GM18498 (cell line): ENCODE measurements at regions not wholly inside any gene's neighbourhood (a gene's known extent, or its start where the extent isn't known, plus 50 kb on each side); places are given as distances from the start of the nearest gene placed in this dataset.

Source experiments
- ATAC-seq: cut with Tn5 transposase; IDR thresholded peaks from one replicate; pipeline ENCODE4 v1.9.1; 2021; ENCODE audit warnings: mild to moderate bottlenecking, moderate library complexity; ENCODE audit not compliant: unreplicated experiment

GRCh38 chr2:120894966-120895365 is 159.3 kb downstream of the GLI2 start:
- ATAC-seq = no peak

DNA sequence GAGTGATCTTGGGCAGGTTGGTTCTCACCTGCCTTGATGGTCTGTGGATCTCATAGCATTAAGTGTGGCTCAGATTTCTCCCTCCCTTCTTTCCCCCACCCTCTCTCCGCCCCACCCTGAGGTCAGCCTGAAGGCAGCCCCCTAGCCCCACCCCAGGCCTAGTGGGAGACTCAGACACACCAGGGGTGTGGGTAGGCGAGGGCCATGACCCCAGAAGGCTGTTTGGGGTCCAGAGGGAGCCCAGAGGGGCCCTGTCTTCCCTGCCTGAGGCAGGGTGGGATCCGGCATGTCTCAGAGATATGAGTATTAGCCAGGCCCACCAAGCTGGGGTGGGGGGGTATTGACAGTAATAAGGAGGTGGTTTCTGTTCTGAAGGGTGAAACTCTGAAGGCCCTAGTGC is 160.5 kb downstream of the GLI2 start:
- no peak for ATAC-seq

GRCh38 chr2:120896901-120897300 is 161.2 kb downstream of the GLI2 start:
- ATAC-seq = no peak

DNA sequence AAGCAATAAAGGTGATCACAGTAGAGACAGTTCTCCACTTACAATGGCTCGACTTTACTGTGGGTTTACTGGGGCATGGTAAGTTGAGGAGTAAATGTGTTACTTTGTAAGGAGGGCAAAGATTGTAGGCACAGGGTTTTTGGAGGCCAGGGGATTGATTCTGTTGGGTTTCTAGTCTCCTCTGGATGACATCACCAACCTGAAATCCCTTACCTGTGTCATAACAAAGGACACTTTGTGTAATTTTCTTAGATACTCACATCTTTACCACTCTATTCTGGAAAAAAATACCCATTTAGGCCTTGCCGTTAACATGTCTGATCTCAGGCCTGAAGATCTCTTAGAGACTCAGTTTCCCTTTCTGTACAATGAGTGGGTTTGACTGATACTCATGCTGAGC is 161.7 kb downstream of the GLI2 start:
- no peak for ATAC-seq

DNA sequence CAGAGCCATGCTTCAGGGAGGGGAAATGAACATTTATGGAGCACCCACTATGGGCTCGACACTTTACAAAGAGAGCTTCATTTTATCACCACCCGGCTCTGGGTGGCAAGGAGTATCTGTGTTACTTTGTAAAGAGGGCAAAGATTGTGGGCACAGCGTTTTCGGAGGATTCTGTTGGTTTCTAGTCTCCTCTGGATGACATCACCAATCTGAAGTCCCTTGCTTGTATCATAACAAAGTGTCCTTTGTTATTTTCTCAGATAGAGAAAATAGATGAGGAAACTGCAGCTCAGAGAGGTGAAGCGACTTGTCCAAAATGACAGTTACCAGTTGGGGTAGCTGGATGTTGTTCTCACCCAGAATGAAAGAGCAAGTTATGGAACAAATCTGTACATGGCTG is 162.8 kb downstream of the GLI2 start:
- ATAC-seq = no peak

DNA sequence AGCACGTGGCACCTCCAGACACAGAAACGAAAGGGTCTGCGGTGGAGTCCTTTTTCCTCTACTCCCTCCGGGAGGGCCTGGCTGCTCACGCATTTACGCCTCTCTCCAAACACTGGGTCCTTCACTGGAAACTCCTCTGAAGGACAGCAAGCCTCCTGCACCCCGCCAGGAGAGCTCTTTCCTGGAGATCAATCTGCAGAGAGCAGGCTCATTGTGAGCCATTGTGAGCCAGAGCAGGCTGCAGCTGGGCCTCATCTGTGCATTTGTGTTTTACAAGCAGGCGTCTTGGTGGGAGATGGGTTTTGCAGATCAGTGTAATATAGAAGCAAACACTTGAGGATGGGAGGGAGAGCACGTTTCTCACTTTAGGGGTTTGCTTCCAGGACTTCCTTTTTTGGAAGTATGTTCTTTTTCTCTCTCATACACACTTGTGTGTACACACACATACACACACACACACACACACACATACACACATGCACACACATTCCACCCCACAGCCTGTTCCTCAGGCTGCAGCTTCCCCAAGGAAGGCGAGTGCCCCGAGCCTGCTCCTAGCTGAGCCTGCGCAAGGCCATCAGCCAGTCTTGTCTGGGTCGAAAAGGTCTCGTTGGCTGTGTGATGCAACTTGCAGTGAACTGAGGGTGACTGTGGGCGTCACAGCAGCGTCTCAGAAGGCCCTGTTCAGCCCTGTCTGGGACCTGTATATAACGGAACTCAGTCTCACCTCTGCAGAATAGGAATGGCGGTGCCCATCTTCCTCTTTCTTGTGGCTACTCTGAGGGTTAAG is 163.5 kb downstream of the GLI2 start:
- ATAC-seq = no peak

DNA sequence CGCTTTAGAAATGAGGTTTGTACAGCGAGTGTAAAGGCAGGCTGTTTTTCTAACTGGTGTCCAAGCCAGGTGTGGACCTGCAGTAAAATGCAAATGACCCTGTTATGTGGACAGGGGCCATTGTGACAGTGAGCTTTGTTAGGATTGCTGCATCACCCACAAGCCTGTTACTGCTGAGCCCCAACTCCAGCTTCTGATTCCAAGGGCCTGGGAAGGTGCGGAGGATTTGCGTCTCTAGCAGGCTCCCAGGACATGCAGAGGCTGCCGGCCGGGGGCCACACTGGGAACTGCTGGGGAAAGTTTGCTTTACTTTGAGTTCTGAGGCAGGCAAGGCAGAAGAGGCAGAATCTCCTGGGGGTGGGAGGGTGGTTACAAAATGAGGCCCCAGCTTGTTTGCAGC is 164.1 kb downstream of the GLI2 start:
- ATAC-seq = no peak

DNA sequence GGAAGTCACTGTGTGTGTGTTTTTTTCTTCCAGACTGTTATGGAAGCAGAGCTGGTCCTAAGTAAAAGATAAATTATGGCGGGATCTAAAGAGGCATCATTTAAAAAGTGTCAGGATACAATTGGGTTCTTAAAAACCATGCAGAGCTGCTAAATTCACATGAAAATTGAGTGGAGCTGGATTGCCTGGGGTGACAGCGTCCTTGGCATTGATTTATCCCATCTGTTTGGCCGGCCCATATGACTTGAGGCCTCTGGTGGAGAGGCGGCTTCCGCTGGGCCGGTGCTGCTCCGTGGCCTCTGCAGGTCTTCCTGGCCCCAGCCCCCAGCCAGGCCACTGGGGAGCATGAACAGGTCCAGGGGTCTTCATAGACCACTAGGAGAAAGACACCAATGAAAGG is 165.5 kb downstream of the GLI2 start:
- ATAC-seq = no peak

- no peak for ATAC-seq
These were observed 166.9 kb downstream of the GLI2 start for GRCh38 chr2:120902592-120902991.

GRCh38 chr2:120904379-120904778 is 168.7 kb downstream of the GLI2 start:
- no peak for ATAC-seq

- ATAC-seq = no peak
These were observed 169.2 kb downstream of the GLI2 start for GRCh38 chr2:120904830-120905234.

GRCh38 chr2:120905298-120905697 is 169.6 kb downstream of the GLI2 start:
- ATAC-seq = no peak

- no peak for ATAC-seq
These were observed 170.3 kb downstream of the GLI2 start for GRCh38 chr2:120905824-120906571.

DNA sequence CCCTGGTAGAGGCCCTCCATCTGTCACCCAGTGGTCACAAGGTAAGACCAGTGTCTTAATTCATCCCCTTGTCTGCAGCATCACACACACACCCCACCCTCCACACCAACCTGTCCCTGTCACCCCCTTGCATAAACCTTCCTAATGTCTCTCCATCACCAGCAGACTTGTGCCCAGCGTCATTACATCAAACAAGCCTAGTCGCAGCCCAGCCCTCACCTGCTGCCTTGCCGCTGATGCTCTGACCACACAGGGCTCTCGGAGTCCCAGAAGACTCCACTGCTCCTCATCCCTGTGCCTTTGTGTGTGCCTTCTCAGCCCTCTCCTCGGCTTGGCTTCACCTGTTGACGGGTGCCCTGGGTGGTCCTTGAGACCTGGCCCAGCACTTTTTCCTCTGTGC is 171.2 kb downstream of the GLI2 start:
- ATAC-seq = no peak

DNA sequence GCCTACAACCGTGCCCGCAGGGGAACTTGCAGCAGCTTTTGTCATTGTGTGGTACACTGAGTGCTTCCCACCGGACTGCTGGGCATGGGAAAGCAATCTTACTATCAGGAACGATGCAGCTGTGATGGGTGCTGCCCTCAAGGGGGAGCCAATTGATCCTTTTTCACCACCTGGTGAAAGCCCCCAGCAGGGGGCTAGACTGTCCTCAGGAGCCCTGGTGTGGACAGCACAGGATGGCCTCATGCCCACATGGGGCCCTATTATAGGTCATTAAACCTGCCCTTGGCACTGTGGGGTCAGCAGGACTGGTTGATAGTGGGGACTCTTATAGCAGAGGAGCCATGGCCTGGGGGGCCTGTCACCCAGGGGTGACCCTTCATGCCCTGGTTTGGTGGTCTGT is 172.2 kb downstream of the GLI2 start:
- ATAC-seq = no peak

- ATAC-seq = no peak
These were observed 172.8 kb downstream of the GLI2 start for GRCh38 chr2:120908314-120908975.

- no peak for ATAC-seq
These were observed 173.4 kb downstream of the GLI2 start for GRCh38 chr2:120909102-120909501.

- no peak for ATAC-seq
These were observed 174.5 kb downstream of the GLI2 start for GRCh38 chr2:120910164-120910563.

DNA sequence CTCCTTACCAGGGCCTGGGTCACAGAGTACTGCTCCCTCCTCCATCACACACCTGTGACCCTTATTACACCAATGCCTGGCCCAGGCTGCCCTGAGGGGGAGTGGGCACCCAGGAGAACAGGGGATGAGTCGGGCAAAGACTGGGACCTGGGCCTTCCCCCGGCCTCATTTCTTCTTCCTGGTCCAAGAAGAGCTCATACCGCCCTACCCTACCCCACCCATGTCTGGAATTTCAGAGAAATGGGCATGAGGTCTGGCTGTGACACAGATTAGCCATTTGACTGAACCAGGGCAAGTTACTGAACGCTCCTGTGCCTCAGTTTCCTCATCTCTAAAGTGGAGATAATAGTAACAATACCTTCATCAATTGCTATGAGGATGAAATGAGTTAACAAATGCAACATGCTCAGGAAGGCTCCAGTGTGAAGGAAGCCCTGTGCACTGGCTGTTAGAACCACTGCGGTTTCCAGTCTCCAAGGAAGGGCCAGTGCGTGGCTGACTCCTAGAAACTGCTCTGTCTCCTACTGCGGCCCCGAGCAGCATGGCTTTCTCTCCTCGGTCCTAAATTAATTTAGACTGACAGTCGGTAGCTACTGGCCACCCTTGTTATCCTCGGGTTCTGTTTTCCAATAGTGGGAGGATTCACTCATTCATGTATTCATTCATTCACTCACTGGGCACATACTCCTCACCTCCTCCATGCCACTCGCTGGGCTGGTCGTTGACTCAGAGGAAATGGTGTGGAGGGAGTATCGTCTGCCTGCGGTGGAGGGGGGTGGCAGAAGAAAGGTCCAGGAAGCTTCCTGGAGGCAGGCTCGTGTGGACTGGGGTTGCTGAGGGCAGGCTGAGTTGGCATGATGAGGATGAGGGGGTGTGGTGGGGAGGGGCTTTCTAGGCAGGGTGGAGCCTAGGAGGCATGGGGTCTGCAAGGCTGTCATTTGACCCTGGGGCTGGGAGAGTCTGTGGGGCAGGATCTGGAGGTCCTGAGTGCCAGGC is 175.6 kb downstream of the GLI2 start:
- ATAC-seq = no peak

- no peak for ATAC-seq
These were observed 176.7 kb downstream of the GLI2 start for GRCh38 chr2:120912101-120912985.
